Thyroid gland (tissue), 4 donors: ENCODE measurements at regions not wholly inside any gene's neighbourhood (a gene's known extent, or its start where the extent isn't known, plus 50 kb on each side); places are given as distances from the start of the nearest gene placed in this dataset.

Source experiments
- DNase-seq, 2 donors: peaks; one replicate each; pipeline ENCODE4 v3.0.0-alpha.2; 2019
- H3K27ac ChIP-seq, 3 donors: fragments of 200-600 bp; sonication (generic); 1 replicate in 2 of 3; 2 replicates in 1 of 3; pipeline ENCODE4 v1.5.1; 2016 to 2019; ENCODE audit warnings: mild to moderate bottlenecking in 1 of 3, moderate library complexity in 1 of 3
- H3K27me3 ChIP-seq: fragments of 200-600 bp; sonication (generic); one replicate; pipeline ENCODE4 v1.5.1; 2019
- H3K36me3 ChIP-seq, 2 donors: fragments of 200-600 bp; sonication (generic); one replicate each; pipeline ENCODE4 v1.5.1; 2016 to 2019
- H3K4me1 ChIP-seq, 2 donors: fragments of 200-600 bp; sonication (generic); one replicate each; pipeline ENCODE4 v1.5.1; 2017 to 2019
- H3K4me3 ChIP-seq, 3 donors: fragments of 200-600 bp; sonication (generic); replicated peaks in 1 of 3; 1 replicate in 2 of 3; 2 replicates in 1 of 3; pipeline ENCODE4 v1.5.1; 2016; ENCODE audit warnings: mild to moderate bottlenecking in 1 of 3
- H3K9me3 ChIP-seq: fragments of 200-600 bp; sonication (generic); one replicate; pipeline ENCODE4 v1.5.1; 2017
- CTCF ChIP-seq, 6 experiments: fragments of 200-600 bp in 3 of 6; fragments of 450-650 bp in 3 of 6; sonication (generic) in 3 of 6; IDR thresholded peaks; one replicate each; pipeline ENCODE4 v1.5.1; 2016 to 2019; ENCODE audit warnings: antibody characterized with exemption in 6 of 6, mild to moderate bottlenecking in 2 of 6, inconsistent platforms in 1 of 6, moderate library complexity in 1 of 6
- POLR2A ChIP-seq, 2 donors: fragments of 450-650 bp; IDR thresholded peaks; one replicate each; pipeline ENCODE4 v1.6.1; 2017; ENCODE audit warnings: antibody characterized with exemption in 2 of 2, mild to moderate bottlenecking in 2 of 2, moderate library complexity in 1 of 2
- WGBS, 2 donors: methylation state at CpG; one replicate each; pipeline ENCODE4 v1.1.5; 2017; 5-methylcytosine and 5-hydroxymethylcytosine counted together
- intact Hi-C: fragments of 100-400 bp; cut with DNase I; formaldehyde crosslinking; loops from one replicate; pipeline ENCODE4 v1.15.1; 2023

DNA sequence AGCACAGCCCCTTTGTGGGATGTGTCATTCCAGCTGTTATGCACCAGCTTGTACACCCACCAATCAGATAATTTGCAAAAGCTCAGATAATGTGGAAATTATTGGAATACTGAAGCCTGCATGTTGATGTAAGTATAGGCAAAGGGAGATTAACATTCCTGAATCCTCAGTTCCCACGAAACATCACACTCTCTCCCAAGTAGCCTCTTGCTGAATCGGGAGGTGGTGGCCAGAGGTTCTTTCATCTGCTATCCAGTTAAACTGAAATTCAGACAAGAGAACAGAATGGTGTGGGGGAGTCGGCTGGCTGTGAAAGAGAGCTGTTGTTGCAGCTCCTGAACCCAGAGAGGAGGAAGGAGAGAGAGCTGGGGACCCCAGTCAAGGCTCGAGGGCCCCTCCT is 170.9 kb downstream of the ZBTB18 start:
- Histone ChIP-seq H3K27me3 (no peaks in the 10 kb centered on the region), H3K27ac (no peak overlapping the region), H3K4me1 (no peaks in the 10 kb centered on the region), H3K9me3 (no peaks in the 10 kb centered on the region), H3K4me3 (no peak overlapping the region), H3K36me3 (no peaks in the 10 kb centered on the region)
- WGBS, 2 donors = 46 to 48% methylated on average over 4 of the region's 4 CpGs
- no peak for DNase-seq
- TF ChIP-seq POLR2A (IDR thresholded peaks at IDR 0.05) = no peak
- no peak for TF ChIP-seq CTCF (IDR thresholded peaks at IDR 0.05)
- intact Hi-C loops = no loop called here

GRCh38 chr1:244224487-244225430 is 173.7 kb downstream of the ZBTB18 start:
- DNase-seq = no peak
- H3K36me3 ChIP-seq = no peaks in the 10 kb centered on the region
- intact Hi-C loops = no loop called here
- 82 to 89% methylated on average over 11 of the region's 11 CpGs for WGBS, 2 donors
- no peaks in the 10 kb centered on the region for H3K27me3 ChIP-seq
- no peaks in the 10 kb centered on the region for H3K9me3 ChIP-seq
- no peak overlapping the region for H3K4me3 ChIP-seq
- no peak overlapping the region for H3K27ac ChIP-seq
- TF ChIP-seq POLR2A (IDR thresholded peaks at IDR 0.05) (no peak), CTCF (IDR thresholded peaks at IDR 0.05) (no peak)
- no peaks in the 10 kb centered on the region for H3K4me1 ChIP-seq

- intact Hi-C loops = no loop called here
- no peaks in the 10 kb centered on the region for H3K27me3 ChIP-seq
- TF ChIP-seq CTCF (IDR thresholded peaks at IDR 0.05) (no peak), POLR2A (IDR thresholded peaks at IDR 0.05) (no peak)
- DNase-seq = no peak
- WGBS, 2 donors = 91% methylated on average over 3 of the region's 3 CpGs
- H3K9me3 ChIP-seq = no peaks in the 10 kb centered on the region
- no peak overlapping the region for H3K27ac ChIP-seq
- H3K36me3 ChIP-seq = no peaks in the 10 kb centered on the region
- peaks cover 0 to 3% of the 10 kb centered on the region in 2 donors for H3K4me1 ChIP-seq
- H3K4me3 ChIP-seq = no peak overlapping the region
Observed at GRCh38 chr1:244226435-244226834, 175.4 kb downstream of the ZBTB18 start.

DNA sequence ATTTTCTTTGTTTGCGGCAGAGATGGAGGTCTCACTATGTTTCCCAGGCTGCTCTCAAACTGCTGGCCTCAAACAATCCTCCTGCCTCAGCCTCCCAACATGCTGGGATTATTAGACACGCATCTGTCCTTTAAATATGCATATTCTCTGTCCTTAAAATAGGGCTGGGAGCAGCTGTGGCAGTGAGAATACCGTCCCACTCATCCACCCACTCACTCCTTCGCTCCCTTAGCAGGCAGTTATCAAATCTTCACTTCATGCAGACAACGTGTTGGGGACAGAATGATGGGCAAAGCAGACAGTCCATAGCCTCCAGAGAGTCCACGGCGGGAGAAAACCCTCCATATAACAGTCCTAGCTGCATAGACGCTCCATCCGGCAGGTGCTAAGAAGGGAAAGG is 179.4 kb downstream of the ZBTB18 start:
- no peaks in the 10 kb centered on the region for H3K36me3 ChIP-seq
- H3K4me3 ChIP-seq = no peak overlapping the region
- intact Hi-C loops = no loop called here
- WGBS, 2 donors = 88 to 91% methylated on average over 8 to 9 of the region's 9 CpGs
- DNase-seq = no peak
- no peak for TF ChIP-seq POLR2A (IDR thresholded peaks at IDR 0.05)
- no peak for TF ChIP-seq CTCF (IDR thresholded peaks at IDR 0.05)
- peaks cover 0 to 4% of the 10 kb centered on the region in 2 donors for H3K4me1 ChIP-seq
- H3K27ac ChIP-seq = no peak overlapping the region
- no peaks in the 10 kb centered on the region for H3K27me3 ChIP-seq
- no peaks in the 10 kb centered on the region for H3K9me3 ChIP-seq

GRCh38 chr1:244231193-244231571 is 180.1 kb downstream of the ZBTB18 start:
- intact Hi-C loops = no loop called here
- 30 to 77% methylated on average over 2 to 6 of the region's 8 CpGs for WGBS, 2 donors
- Histone ChIP-seq H3K36me3 (no peaks in the 10 kb centered on the region), H3K27ac (no peak overlapping the region), H3K4me1 (peaks cover 0 to 4% of the 10 kb centered on the region in 2 donors), H3K27me3 (no peaks in the 10 kb centered on the region), H3K9me3 (no peaks in the 10 kb centered on the region), H3K4me3 (no peak overlapping the region)
- TF ChIP-seq CTCF (IDR thresholded peaks at IDR 0.05) (no peak), POLR2A (IDR thresholded peaks at IDR 0.05) (no peak)
- no peak for DNase-seq
